HepG2 (cell line): ENCODE measurements at regions not wholly inside any gene's neighbourhood (a gene's known extent, or its start where the extent isn't known, plus 50 kb on each side); places are given as distances from the start of the nearest gene placed in this dataset.

Experiments
- CHD2 ChIP-seq: IDR thresholded peaks from 2 replicates; pipeline ENCODE4 v1.6.1; 2011; ENCODE audit warnings: low read depth, low read length, improper control_type of control experiment
- KAT2B ChIP-seq: fragments of 150-350 bp; IDR thresholded peaks from 2 replicates; pipeline ENCODE4 v1.6.1; 2014; ENCODE audit warnings: low read depth, low read length, borderline replicate concordance
- NFKB2 ChIP-seq: sonication (generic); formaldehyde crosslinking; IDR thresholded peaks from 2 replicates; pipeline ENCODE4 v1.4.0; 2020; ENCODE audit warnings: missing genetic modification reagents, borderline replicate concordance
- SRY ChIP-seq: sonication (generic); formaldehyde crosslinking; IDR thresholded peaks from 2 replicates; pipeline ENCODE4 v1.8.0; 2022; ENCODE audit warnings: mild to moderate bottlenecking, missing genetic modification reagents
- ZNF7 ChIP-seq: IDR thresholded peaks from 2 replicates; pipeline ENCODE4 v1.6.1; 2016; ENCODE audit warnings: missing biosample characterization, missing genetic modification reagents
- TF ChIP-seq, protein P1 (sequence below): sonication (generic); formaldehyde crosslinking; IDR thresholded peaks from 2 replicates; pipeline ENCODE4 v1.4.0; 2020; ENCODE audit warnings: mild to moderate bottlenecking, missing genetic modification reagents
- TF ChIP-seq, protein P2 (sequence below): sonication (generic); formaldehyde crosslinking; IDR thresholded peaks from 2 replicates; pipeline ENCODE4 v1.4.0; 2020; ENCODE audit warnings: missing genetic modification reagents

GRCh38 chr2:187935126-187935525 is 356.5 kb upstream of the GULP1 start (continued):
- TF ChIP-seq, protein P1, sequence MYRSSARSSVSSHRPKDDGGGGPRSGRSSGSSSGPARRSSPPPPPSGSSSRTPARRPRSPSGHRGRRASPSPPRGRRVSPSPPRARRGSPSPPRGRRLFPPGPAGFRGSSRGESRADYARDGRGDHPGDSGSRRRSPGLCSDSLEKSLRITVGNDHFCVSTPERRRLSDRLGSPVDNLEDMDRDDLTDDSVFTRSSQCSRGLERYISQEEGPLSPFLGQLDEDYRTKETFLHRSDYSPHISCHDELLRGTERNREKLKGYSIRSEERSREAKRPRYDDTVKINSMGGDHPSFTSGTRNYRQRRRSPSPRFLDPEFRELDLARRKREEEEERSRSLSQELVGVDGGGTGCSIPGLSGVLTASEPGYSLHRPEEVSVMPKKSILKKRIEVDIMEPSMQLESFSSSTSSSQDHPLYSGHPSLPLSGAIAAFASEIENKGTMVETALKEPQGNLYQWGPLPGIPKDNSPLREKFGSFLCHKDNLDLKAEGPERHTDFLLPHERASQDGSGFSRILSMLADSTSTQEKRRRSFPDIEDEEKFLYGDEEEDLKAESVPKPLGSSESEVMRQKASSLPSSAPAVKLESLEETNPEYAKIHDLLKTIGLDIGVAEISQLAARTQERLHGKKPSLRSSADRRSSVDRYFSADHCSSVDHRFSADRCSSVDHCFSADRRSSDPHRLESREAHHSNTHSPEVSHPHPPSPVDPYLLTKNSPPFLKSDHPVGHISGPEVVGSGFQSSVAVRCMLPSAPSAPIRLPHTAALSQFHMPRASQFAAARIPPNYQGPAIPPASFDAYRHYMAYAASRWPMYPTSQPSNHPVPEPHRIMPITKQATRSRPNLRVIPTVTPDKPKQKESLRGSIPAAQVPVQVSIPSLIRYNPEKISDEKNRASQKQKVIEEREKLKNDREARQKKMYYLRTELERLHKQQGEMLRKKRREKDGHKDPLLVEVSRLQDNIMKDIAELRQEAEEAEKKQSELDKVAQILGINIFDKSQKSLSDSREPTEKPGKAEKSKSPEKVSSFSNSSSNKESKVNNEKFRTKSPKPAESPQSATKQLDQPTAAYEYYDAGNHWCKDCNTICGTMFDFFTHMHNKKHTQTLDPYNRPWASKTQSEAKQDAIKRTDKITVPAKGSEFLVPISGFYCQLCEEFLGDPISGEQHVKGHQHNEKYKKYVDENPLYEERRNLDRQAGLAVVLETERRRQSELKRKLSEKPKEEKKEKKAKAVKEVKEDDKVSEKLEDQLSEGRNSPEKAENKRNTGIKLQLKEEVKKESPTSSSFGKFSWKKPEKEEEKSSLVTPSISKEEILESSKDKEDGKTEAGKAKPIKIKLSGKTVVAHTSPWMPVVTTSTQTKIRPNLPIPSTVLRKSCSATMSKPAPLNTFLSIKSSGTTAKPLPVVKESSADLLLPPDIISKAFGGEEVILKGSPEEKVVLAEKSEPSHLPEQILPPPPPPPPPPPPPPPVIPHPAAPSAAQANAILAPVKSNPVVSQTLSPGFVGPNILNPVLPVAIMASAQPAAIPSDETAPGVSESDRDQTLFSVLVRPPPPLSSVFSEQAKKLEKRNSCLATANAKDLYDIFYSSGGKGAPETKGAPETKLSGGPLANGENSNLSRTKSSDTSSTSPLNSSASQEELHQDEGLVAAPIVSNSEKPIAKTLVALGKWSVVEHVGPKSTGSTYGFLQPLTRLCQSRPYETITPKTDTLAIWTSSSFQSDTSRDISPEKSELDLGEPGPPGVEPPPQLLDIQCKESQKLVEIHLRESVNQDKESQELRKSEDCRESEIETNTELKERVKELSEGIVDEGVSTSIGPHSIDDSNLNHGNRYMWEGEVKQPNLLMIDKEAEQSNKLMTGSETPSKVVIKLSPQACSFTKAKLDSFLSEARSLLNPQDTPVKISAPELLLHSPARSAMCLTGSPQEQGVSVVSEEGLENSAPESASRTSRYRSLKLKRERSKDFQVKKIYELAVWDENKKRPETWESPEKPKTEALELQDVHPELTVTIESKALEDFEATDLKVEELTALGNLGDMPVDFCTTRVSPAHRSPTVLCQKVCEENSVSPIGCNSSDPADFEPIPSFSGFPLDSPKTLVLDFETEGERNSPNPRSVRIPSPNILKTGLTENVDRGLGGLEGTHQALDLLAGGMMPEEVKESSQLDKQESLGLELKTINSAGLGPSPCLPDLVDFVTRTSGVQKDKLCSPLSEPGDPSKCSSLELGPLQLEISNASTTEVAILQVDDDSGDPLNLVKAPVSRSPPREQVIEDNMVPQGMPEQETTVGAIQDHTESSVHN (CRISPR knock-in tag) = no peak
- no peak for TF ChIP-seq SRY (CRISPR knock-in tag)
- TF ChIP-seq KAT2B = no peak
- no peak for TF ChIP-seq ZNF7
- TF ChIP-seq NFKB2 (CRISPR knock-in tag) = no peak
- no peak for TF ChIP-seq CHD2
- TF ChIP-seq, protein P2, sequence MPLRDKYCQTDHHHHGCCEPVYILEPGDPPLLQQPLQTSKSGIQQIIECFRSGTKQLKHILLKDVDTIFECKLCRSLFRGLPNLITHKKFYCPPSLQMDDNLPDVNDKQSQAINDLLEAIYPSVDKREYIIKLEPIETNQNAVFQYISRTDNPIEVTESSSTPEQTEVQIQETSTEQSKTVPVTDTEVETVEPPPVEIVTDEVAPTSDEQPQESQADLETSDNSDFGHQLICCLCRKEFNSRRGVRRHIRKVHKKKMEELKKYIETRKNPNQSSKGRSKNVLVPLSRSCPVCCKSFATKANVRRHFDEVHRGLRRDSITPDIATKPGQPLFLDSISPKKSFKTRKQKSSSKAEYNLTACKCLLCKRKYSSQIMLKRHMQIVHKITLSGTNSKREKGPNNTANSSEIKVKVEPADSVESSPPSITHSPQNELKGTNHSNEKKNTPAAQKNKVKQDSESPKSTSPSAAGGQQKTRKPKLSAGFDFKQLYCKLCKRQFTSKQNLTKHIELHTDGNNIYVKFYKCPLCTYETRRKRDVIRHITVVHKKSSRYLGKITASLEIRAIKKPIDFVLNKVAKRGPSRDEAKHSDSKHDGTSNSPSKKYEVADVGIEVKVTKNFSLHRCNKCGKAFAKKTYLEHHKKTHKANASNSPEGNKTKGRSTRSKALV = no peak
